Stomach (tissue), 4 donors: ENCODE measurements at regions not wholly inside any gene's neighbourhood (a gene's known extent, or its start where the extent isn't known, plus 50 kb on each side); places are given as distances from the start of the nearest gene placed in this dataset.

Experiments
- EP300 ChIP-seq: sonication (generic); formaldehyde crosslinking; IDR thresholded peaks from one replicate; pipeline ENCODE4 v1.6.1; 2017; ENCODE audit warnings: antibody characterized with exemption
- POLR2A ChIP-seq, 4 donors: fragments of 450-650 bp; IDR thresholded peaks; one replicate each; pipeline ENCODE4 v1.6.1; 2016; ENCODE audit warnings: antibody characterized with exemption in 4 of 4, control low read depth in 2 of 4, mild to moderate bottlenecking in 1 of 4, moderate library complexity in 1 of 4
- TF ChIP-seq, protein P1 (sequence below), 7 experiments: fragments of 450-650 bp in 4 of 7; fragments of 200-600 bp in 3 of 7; sonication (generic) in 3 of 7; IDR thresholded peaks; one replicate each; pipeline ENCODE4 v1.5.1; 2016 to 2019; ENCODE audit warnings: antibody characterized with exemption in 7 of 7, control low read depth in 2 of 7, mild to moderate bottlenecking in 1 of 7

DNA sequence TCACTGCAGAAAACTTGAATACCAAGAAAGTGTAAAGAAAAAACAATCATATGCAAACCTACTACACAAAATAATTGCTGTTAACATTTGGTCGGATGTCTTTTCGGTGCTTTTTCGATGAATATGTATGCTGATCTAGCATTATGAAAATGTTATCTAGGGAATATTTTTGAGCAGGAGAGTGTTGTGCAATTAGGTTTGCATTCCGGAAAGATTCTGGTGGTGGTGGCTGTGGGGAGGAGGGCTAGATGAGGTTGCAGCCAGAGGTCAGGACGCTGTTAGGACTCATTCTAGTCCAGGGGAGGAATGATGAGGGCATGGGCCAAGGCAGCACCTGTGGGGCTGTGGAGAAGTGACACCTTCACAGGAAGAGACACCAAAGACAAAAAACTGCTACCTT, 258.0 kb upstream of the ASIC2 start:
- TF ChIP-seq, protein P1, sequence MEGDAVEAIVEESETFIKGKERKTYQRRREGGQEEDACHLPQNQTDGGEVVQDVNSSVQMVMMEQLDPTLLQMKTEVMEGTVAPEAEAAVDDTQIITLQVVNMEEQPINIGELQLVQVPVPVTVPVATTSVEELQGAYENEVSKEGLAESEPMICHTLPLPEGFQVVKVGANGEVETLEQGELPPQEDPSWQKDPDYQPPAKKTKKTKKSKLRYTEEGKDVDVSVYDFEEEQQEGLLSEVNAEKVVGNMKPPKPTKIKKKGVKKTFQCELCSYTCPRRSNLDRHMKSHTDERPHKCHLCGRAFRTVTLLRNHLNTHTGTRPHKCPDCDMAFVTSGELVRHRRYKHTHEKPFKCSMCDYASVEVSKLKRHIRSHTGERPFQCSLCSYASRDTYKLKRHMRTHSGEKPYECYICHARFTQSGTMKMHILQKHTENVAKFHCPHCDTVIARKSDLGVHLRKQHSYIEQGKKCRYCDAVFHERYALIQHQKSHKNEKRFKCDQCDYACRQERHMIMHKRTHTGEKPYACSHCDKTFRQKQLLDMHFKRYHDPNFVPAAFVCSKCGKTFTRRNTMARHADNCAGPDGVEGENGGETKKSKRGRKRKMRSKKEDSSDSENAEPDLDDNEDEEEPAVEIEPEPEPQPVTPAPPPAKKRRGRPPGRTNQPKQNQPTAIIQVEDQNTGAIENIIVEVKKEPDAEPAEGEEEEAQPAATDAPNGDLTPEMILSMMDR (IDR thresholded peaks at IDR 0.05) = no peak
- TF ChIP-seq POLR2A (IDR thresholded peaks at IDR 0.05) (no peak), EP300 (no peak)
